ENCODE measurements at regions not wholly inside any gene's neighbourhood (a gene's known extent, or its start where the extent isn't known, plus 50 kb on each side); places are given as distances from the start of the nearest gene placed in this dataset.

DNA sequence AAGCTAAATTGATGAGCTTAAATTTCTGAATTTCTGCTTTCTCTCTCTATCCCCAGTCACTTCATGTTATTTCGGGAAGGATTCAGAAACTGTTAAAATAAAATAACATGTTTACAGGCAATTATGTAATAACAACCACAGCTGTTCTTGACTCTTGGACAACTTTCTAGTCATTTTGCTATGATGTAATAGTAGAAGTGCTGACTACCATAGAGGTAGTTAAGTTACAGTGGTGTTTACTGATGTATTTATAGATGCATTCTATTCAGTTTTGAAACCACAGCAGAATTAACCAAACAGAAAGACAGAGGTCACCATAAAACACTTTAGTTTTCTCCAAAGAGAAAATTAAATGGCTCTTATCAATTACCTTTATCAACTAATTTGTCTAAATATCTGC lies 1292.0 kb upstream of the CHAC2 start:
- dilution Hi-C loops (cut with MboI; ENCODE audit: extremely low pct_ligation_motif_present, low sequenced_read_pairs): no loop called here
- Histone ChIP-seq H3K4me1 (ENCODE audit: control insufficient read depth, extremely low read depth, insufficient read depth, low read length) (no peaks in the 10 kb centered on the region), H3K27me3 (ENCODE audit: control insufficient read depth, extremely low read depth, insufficient read depth, low read length) (no peaks in the 10 kb centered on the region), H3K4me3 (ENCODE audit: control insufficient read depth in 2 of 3, extremely low read depth in 1 of 3, insufficient read depth in 2 of 3, low read depth in 1 of 3, low read length in 3 of 3) (no peak overlapping the region), H3K9me3 (ENCODE audit: control insufficient read depth, low read depth, low read length) (no peaks in the 10 kb centered on the region), H2AFZ (ENCODE audit: control insufficient read depth, low read length) (no peak overlapping the region), H3K36me3 (ENCODE audit: control insufficient read depth in 2 of 2, extremely low read depth in 1 of 2, insufficient read depth in 2 of 2, low read length in 2 of 2) (no peaks in the 10 kb centered on the region), H3K9me1 (ENCODE audit: control insufficient read depth, extremely low read depth, insufficient read depth, low read length) (no peaks in the 10 kb centered on the region), H3K79me2 (ENCODE audit: control insufficient read depth, insufficient read depth, low read length) (no peaks in the 10 kb centered on the region), H4K20me1 (ENCODE audit: control insufficient read depth, extremely low read depth, insufficient read depth, low read length) (no peaks in the 10 kb centered on the region), H3K9ac (ENCODE audit: control insufficient read depth, extremely low read depth, insufficient read depth, low read length) (no peak overlapping the region), H3K27ac (ENCODE audit: control insufficient read depth, insufficient read depth, low read length) (no peak overlapping the region), H3K4me2 (ENCODE audit: control insufficient read depth, extremely low read depth, insufficient read depth, low read depth, low read length) (no peak overlapping the region)
- DNase-seq (ENCODE audit: low read depth, low spot score): no peak
- FAIRE-seq: no peak
- TF ChIP-seq CTCF (optimal IDR thresholded peaks at IDR 0.05 in 1 of 3, IDR thresholded peaks at IDR 0.05 in 1 of 3, conservative IDR thresholded peaks at IDR 0.05 in 1 of 3; ENCODE audit: extremely low read depth in 1 of 3, insufficient read depth in 2 of 3, low read length in 3 of 3) (no peak), EZH2 (IDR thresholded peaks at IDR 0.05; ENCODE audit: low read length) (no peak)

GRCh38 chr2:52474091-52474490 lies 1293.5 kb upstream of the CHAC2 start:
- no peaks in the 10 kb centered on the region for H4K20me1 ChIP-seq (ENCODE audit: control insufficient read depth, extremely low read depth, insufficient read depth, low read length)
- H2AFZ ChIP-seq (ENCODE audit: control insufficient read depth, low read length): no peak overlapping the region
- H3K4me1 ChIP-seq (ENCODE audit: control insufficient read depth, extremely low read depth, insufficient read depth, low read length): no peaks in the 10 kb centered on the region
- H3K4me3 ChIP-seq (ENCODE audit: control insufficient read depth in 2 of 3, extremely low read depth in 1 of 3, insufficient read depth in 2 of 3, low read depth in 1 of 3, low read length in 3 of 3): no peak overlapping the region
- H3K27ac ChIP-seq (ENCODE audit: control insufficient read depth, insufficient read depth, low read length): no peak overlapping the region
- DNase-seq (ENCODE audit: low read depth, low spot score) (no peak), FAIRE-seq (no peak)
- H3K9me3 ChIP-seq (ENCODE audit: control insufficient read depth, low read depth, low read length): no peaks in the 10 kb centered on the region
- no peak overlapping the region for H3K4me2 ChIP-seq (ENCODE audit: control insufficient read depth, extremely low read depth, insufficient read depth, low read depth, low read length)
- H3K36me3 ChIP-seq (ENCODE audit: control insufficient read depth in 2 of 2, extremely low read depth in 1 of 2, insufficient read depth in 2 of 2, low read length in 2 of 2): no peaks in the 10 kb centered on the region
- no peaks in the 10 kb centered on the region for H3K27me3 ChIP-seq (ENCODE audit: control insufficient read depth, extremely low read depth, insufficient read depth, low read length)
- TF ChIP-seq EZH2 (IDR thresholded peaks at IDR 0.05; ENCODE audit: low read length) (no peak), CTCF (optimal IDR thresholded peaks at IDR 0.05 in 1 of 3, IDR thresholded peaks at IDR 0.05 in 1 of 3, conservative IDR thresholded peaks at IDR 0.05 in 1 of 3; ENCODE audit: extremely low read depth in 1 of 3, insufficient read depth in 2 of 3, low read length in 3 of 3) (no peak)
- H3K79me2 ChIP-seq (ENCODE audit: control insufficient read depth, insufficient read depth, low read length): no peaks in the 10 kb centered on the region
- H3K9me1 ChIP-seq (ENCODE audit: control insufficient read depth, extremely low read depth, insufficient read depth, low read length): no peaks in the 10 kb centered on the region
- dilution Hi-C loops (cut with MboI; ENCODE audit: extremely low pct_ligation_motif_present, low sequenced_read_pairs): no loop called here
- H3K9ac ChIP-seq (ENCODE audit: control insufficient read depth, extremely low read depth, insufficient read depth, low read length): no peak overlapping the region
